PC-3 (cell line): ENCODE measurements at regions not wholly inside any gene's neighbourhood (a gene's known extent, or its start where the extent isn't known, plus 50 kb on each side); places are given as distances from the start of the nearest gene placed in this dataset.

Experiments used
- EZH2 ChIP-seq: fragments of 300-600 bp; sonication (generic); IDR thresholded peaks from one replicate; pipeline ENCODE4 v1.6.1; 2017; ENCODE audit warnings: antibody characterized with exemption, mild to moderate bottlenecking, low read length; ENCODE audit not compliant: unreplicated experiment
- TF ChIP-seq, protein P1 (sequence below): fragments of 300-600 bp; sonication (generic); conservative IDR thresholded peaks from 2 replicates; pipeline ENCODE4 v1.5.1; 2017; ENCODE audit warnings: antibody characterized with exemption, low read depth, mild to moderate bottlenecking, low read length

DNA sequence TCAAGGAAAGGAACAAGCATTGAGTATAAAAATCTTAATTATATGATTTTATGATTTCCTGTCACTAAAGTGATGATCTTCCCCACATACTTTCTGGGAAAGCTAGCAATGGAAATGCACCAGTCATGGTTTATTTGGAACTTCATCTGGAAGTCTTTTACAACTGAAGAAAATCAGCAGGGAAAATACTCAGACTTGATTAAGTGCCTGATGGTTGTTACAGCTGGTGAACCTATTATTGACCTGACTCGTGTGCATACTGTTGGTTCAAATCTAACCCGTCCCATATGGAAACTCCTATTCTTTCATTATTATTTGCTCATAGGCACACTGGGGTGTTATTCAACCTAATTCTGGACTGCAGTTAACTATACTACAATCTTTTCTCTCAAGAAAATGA, 701.8 kb upstream of the CCDC54 start:
- TF ChIP-seq, protein P1, sequence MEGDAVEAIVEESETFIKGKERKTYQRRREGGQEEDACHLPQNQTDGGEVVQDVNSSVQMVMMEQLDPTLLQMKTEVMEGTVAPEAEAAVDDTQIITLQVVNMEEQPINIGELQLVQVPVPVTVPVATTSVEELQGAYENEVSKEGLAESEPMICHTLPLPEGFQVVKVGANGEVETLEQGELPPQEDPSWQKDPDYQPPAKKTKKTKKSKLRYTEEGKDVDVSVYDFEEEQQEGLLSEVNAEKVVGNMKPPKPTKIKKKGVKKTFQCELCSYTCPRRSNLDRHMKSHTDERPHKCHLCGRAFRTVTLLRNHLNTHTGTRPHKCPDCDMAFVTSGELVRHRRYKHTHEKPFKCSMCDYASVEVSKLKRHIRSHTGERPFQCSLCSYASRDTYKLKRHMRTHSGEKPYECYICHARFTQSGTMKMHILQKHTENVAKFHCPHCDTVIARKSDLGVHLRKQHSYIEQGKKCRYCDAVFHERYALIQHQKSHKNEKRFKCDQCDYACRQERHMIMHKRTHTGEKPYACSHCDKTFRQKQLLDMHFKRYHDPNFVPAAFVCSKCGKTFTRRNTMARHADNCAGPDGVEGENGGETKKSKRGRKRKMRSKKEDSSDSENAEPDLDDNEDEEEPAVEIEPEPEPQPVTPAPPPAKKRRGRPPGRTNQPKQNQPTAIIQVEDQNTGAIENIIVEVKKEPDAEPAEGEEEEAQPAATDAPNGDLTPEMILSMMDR = no peak
- no peak for TF ChIP-seq EZH2
